Liver (tissue), 8 donors: ENCODE measurements at regions not wholly inside any gene's neighbourhood (a gene's known extent, or its start where the extent isn't known, plus 50 kb on each side); places are given as distances from the start of the nearest gene placed in this dataset.

Experiments used
- DNase-seq: peaks from one replicate; pipeline ENCODE4 v3.0.0-alpha.2; 2017; ENCODE audit warnings: low spot score
- H3K27ac ChIP-seq, 2 donors: one replicate each; pipeline ENCODE4 v1.7.0; 2013; ENCODE audit warnings: inconsistent platforms in 2 of 2, low read length in 2 of 2, control low read depth in 1 of 2, low read depth in 1 of 2, mild to moderate bottlenecking in 1 of 2
- H3K27me3 ChIP-seq, 4 donors: one replicate each; pipeline versions ENCODE4 v1.6.1 to v1.7.0; 2013; ENCODE audit warnings: low read length in 3 of 4, inconsistent platforms in 1 of 4, mild to moderate bottlenecking in 1 of 4, moderate library complexity in 1 of 4; ENCODE audit not compliant: control insufficient read depth in 4 of 4, insufficient read depth in 4 of 4
- H3K36me3 ChIP-seq, 4 donors: one replicate each; pipeline versions ENCODE4 v1.6.1 to v1.7.0; 2013; ENCODE audit warnings: low read length in 3 of 4, mild to moderate bottlenecking in 3 of 4, low read depth in 1 of 4, moderate library complexity in 1 of 4; ENCODE audit not compliant: control insufficient read depth in 4 of 4, insufficient read depth in 3 of 4
- H3K4me1 ChIP-seq, 4 donors: one replicate each; pipeline versions ENCODE4 v1.6.1 to v1.7.0; 2013; ENCODE audit warnings: low read length in 3 of 4, mild to moderate bottlenecking in 3 of 4, moderate library complexity in 1 of 4; ENCODE audit not compliant: control insufficient read depth in 4 of 4, insufficient read depth in 4 of 4
- H3K4me3 ChIP-seq, 3 donors: one replicate each; pipeline versions ENCODE4 v1.6.1 to v1.7.0; 2013; ENCODE audit warnings: low read length in 3 of 3, control low read depth in 1 of 3, low read depth in 1 of 3, mild to moderate bottlenecking in 1 of 3
- H3K9ac ChIP-seq, 2 donors: one replicate each; pipeline ENCODE4 v1.7.0; 2013; ENCODE audit warnings: low read length in 2 of 2, mild to moderate bottlenecking in 2 of 2, moderate library complexity in 2 of 2, control low read depth in 1 of 2, low read depth in 1 of 2
- H3K9me3 ChIP-seq, 4 donors: one replicate each; pipeline versions ENCODE4 v1.6.1 to v1.7.0; 2013; ENCODE audit warnings: low read length in 3 of 4; ENCODE audit not compliant: control insufficient read depth in 4 of 4
- CTCF ChIP-seq: fragments of 150-350 bp; IDR thresholded peaks from 2 replicates; pipeline ENCODE4 v1.5.1; 2017; ENCODE audit warnings: improper control_type of control experiment, low read depth, low read length; ENCODE audit not compliant: missing input control
- FOXA1 ChIP-seq: IDR thresholded peaks from 2 replicates; pipeline ENCODE4 v1.6.1; 2016; ENCODE audit warnings: antibody characterized with exemption
- HNF4A ChIP-seq, 2 donors: conservative IDR thresholded peaks; 2 replicates each; pipeline ENCODE4 v1.6.1; 2016; ENCODE audit warnings: antibody characterized with exemption in 2 of 2, mild to moderate bottlenecking in 2 of 2
- HNF4G ChIP-seq: IDR thresholded peaks from 2 replicates; pipeline ENCODE4 v1.6.1; 2016; ENCODE audit warnings: antibody characterized with exemption
- NR2F2 ChIP-seq: IDR thresholded peaks from 2 replicates; pipeline ENCODE4 v1.6.1; 2016; ENCODE audit warnings: antibody characterized with exemption
- RAD21 ChIP-seq, 2 donors: IDR thresholded peaks; 2 replicates each; pipeline ENCODE4 v1.6.1; 2016; ENCODE audit warnings: antibody characterized with exemption in 2 of 2, mild to moderate bottlenecking in 2 of 2
- REST ChIP-seq: IDR thresholded peaks from 2 replicates; pipeline ENCODE4 v1.6.1; 2016; ENCODE audit warnings: antibody characterized with exemption, mild to moderate bottlenecking
- RXRA ChIP-seq, 2 donors: IDR thresholded peaks; 2 replicates each; pipeline ENCODE4 v1.6.1; 2017 to 2018; ENCODE audit warnings: antibody characterized with exemption in 2 of 2, mild to moderate bottlenecking in 1 of 2
- SP1 ChIP-seq: IDR thresholded peaks from 2 replicates; pipeline ENCODE4 v1.6.1; 2018; ENCODE audit warnings: antibody characterized with exemption, mild to moderate bottlenecking
- TAF1 ChIP-seq: conservative IDR thresholded peaks from 2 replicates; pipeline ENCODE4 v1.6.1; 2016; ENCODE audit warnings: antibody characterized with exemption, mild to moderate bottlenecking
- YY1 ChIP-seq: IDR thresholded peaks from 2 replicates; pipeline ENCODE4 v1.6.1; 2016; ENCODE audit warnings: antibody characterized with exemption, mild to moderate bottlenecking
- whole genome bisulfite sequencing: extraction: QIAGEN DNeasy Blood & Tissue Kit; methylation state at CpG from one replicate; pipeline ENCODE4 v1.1.7; 2013; 5-methylcytosine and 5-hydroxymethylcytosine counted together
- donor health status: healthy.
- donor health status: healthy.
- donor health status: healthy.
- donor health status: healthy.
- donor health status: healthy.

GRCh38 chr9:74064702-74065101, 432.4 kb upstream of the RORB start:
- H3K4me1 ChIP-seq = no peaks in the 10 kb centered on the region
- H3K9ac ChIP-seq = no peak overlapping the region
- H3K36me3 ChIP-seq = no peaks in the 10 kb centered on the region
- WGBS = 50% methylated on average over 2 of the region's 2 CpGs
- H3K4me3 ChIP-seq = no peak overlapping the region
- no peaks in the 10 kb centered on the region for H3K27me3 ChIP-seq
- no peak for DNase-seq
- H3K27ac ChIP-seq = no peak overlapping the region
- TF ChIP-seq RAD21 (IDR thresholded peaks at IDR 0.05) = no peak
- TF ChIP-seq CTCF = no peak
- no peak for TF ChIP-seq HNF4A (conservative IDR thresholded peaks at IDR 0.05)
- TF ChIP-seq NR2F2 = no peak
- no peak for TF ChIP-seq RXRA (IDR thresholded peaks at IDR 0.05)
- no peak for TF ChIP-seq REST
- TF ChIP-seq FOXA1 = no peak
- TF ChIP-seq YY1 = no peak
- peaks cover 0 to 1% (median 0%) of the 10 kb centered on the region in 4 donors for H3K9me3 ChIP-seq

GRCh38 chr9:74066128-74066527, 431.0 kb upstream of the RORB start:
- Histone ChIP-seq H3K9ac (no peak overlapping the region), H3K4me1 (no peaks in the 10 kb centered on the region), H3K27me3 (no peaks in the 10 kb centered on the region), H3K4me3 (no peak overlapping the region), H3K36me3 (no peaks in the 10 kb centered on the region), H3K27ac (no peak overlapping the region), H3K9me3 (no peaks in the 10 kb centered on the region)
- no peak for TF ChIP-seq SP1
- no peak for TF ChIP-seq REST
- TF ChIP-seq YY1 = no peak
- WGBS = 82% methylated on average over 2 of the region's 2 CpGs
- DNase-seq = no peak

- Histone ChIP-seq H3K4me3 (no peak overlapping the region), H3K9ac (no peak overlapping the region), H3K36me3 (no peaks in the 10 kb centered on the region), H3K4me1 (no peaks in the 10 kb centered on the region), H3K27ac (no peak overlapping the region), H3K9me3 (no peaks in the 10 kb centered on the region), H3K27me3 (no peaks in the 10 kb centered on the region)
- TF ChIP-seq HNF4A (conservative IDR thresholded peaks at IDR 0.05) (no peak), HNF4G (no peak), RAD21 (IDR thresholded peaks at IDR 0.05) (no peak), RXRA (IDR thresholded peaks at IDR 0.05) (no peak), TAF1 (no peak)
- DNase-seq = no peak
- WGBS = 44% methylated on average over 6 of the region's 6 CpGs
Observed at GRCh38 chr9:74066605-74067004, 430.5 kb upstream of the RORB start.
